ENCODE measurements at regions not wholly inside any gene's neighbourhood (a gene's known extent, or its start where the extent isn't known, plus 50 kb on each side); places are given as distances from the start of the nearest gene placed in this dataset.

- Histone ChIP-seq H3K4me1 (no peaks in the 10 kb centered on the region), H3K36me3 (no peaks in the 10 kb centered on the region), H3K4me3 (no peak overlapping the region), H3K27ac (no peak overlapping the region), H3K9me3 (peaks cover 0 to 12% (median 0%) of the 10 kb centered on the region in 4 donors), H3K27me3 (no peaks in the 10 kb centered on the region)
- TF ChIP-seq EP300 (IDR thresholded peaks at IDR 0.05), result no peak
- no peak for TF ChIP-seq POLR2A (IDR thresholded peaks at IDR 0.05)
- no peak for TF ChIP-seq POLR2AphosphoS5 (IDR thresholded peaks at IDR 0.05)
- no peak for TF ChIP-seq CTCF (IDR thresholded peaks at IDR 0.05)
- intact Hi-C loops (cut with DNase I; ENCODE audit: low total_unique reads), result no loop called here
- 55 to 83% (median 74%) methylated on average over 3 of the region's 3 CpGs for WGBS, 5 donors
- DNase-seq, result no peak
Measured at GRCh38 chrX:117843749-117844148, 272.9 kb downstream of the KLHL13 start.

GRCh38 chrX:117840645-117841044 is 276.0 kb downstream of the KLHL13 start:
- H3K36me3 ChIP-seq, result no peaks in the 10 kb centered on the region
- intact Hi-C loops (cut with DNase I; ENCODE audit: low total_unique reads), result no loop called here
- WGBS, 5 donors, result 66 to 78% (median 67%) methylated on average over 3 of the region's 3 CpGs
- TF ChIP-seq CTCF (IDR thresholded peaks at IDR 0.05), result no peak
- no peak for TF ChIP-seq POLR2A (IDR thresholded peaks at IDR 0.05)
- TF ChIP-seq EP300 (IDR thresholded peaks at IDR 0.05), result no peak
- TF ChIP-seq POLR2AphosphoS5 (IDR thresholded peaks at IDR 0.05), result no peak
- no peaks in the 10 kb centered on the region for H3K27me3 ChIP-seq
- no peak for DNase-seq
- no peaks in the 10 kb centered on the region for H3K4me1 ChIP-seq
- no peak overlapping the region for H3K4me3 ChIP-seq
- H3K27ac ChIP-seq, result no peak overlapping the region
- H3K9me3 ChIP-seq, result peaks cover 0 to 12% (median 0%) of the 10 kb centered on the region in 4 donors

GRCh38 chrX:117839544-117839943 is 277.1 kb downstream of the KLHL13 start:
- Histone ChIP-seq H3K4me3 (no peak overlapping the region), H3K9me3 (peaks cover 0 to 12% (median 0%) of the 10 kb centered on the region in 4 donors), H3K27me3 (no peaks in the 10 kb centered on the region), H3K36me3 (no peaks in the 10 kb centered on the region), H3K27ac (no peak overlapping the region), H3K4me1 (no peaks in the 10 kb centered on the region)
- TF ChIP-seq POLR2A (IDR thresholded peaks at IDR 0.05) (no peak), CTCF (IDR thresholded peaks at IDR 0.05) (no peak), EP300 (IDR thresholded peaks at IDR 0.05) (no peak), POLR2AphosphoS5 (IDR thresholded peaks at IDR 0.05) (no peak)
- no peak for DNase-seq
- WGBS, 5 donors, result 52 to 77% (median 62%) methylated on average over 1 of the region's 1 CpG
- intact Hi-C loops (cut with DNase I; ENCODE audit: low total_unique reads), result no loop called here

- no peaks in the 10 kb centered on the region for H3K36me3 ChIP-seq
- no peaks in the 10 kb centered on the region for H3K4me1 ChIP-seq
- intact Hi-C loops (cut with DNase I; ENCODE audit: low total_unique reads), result no loop called here
- DNase-seq, result no peak
- TF ChIP-seq POLR2AphosphoS5 (IDR thresholded peaks at IDR 0.05) (no peak), CTCF (IDR thresholded peaks at IDR 0.05) (no peak), EP300 (IDR thresholded peaks at IDR 0.05) (no peak), POLR2A (IDR thresholded peaks at IDR 0.05) (no peak)
- no peak overlapping the region for H3K27ac ChIP-seq
- WGBS, 5 donors, result 40 to 73% (median 62%) methylated on average over 3 of the region's 3 CpGs
- no peaks in the 10 kb centered on the region for H3K27me3 ChIP-seq
- no peak overlapping the region for H3K4me3 ChIP-seq
- peaks cover 0 to 18% (median 0%) of the 10 kb centered on the region in 4 donors for H3K9me3 ChIP-seq
Measured at GRCh38 chrX:117838581-117839331, 277.9 kb downstream of the KLHL13 start.

All from stomach (tissue), 8 donors.